ENCODE measurements at regions not wholly inside any gene's neighbourhood (a gene's known extent, or its start where the extent isn't known, plus 50 kb on each side); places are given as distances from the start of the nearest gene placed in this dataset.

- Histone ChIP-seq H3K27me3 (replicated peaks; ENCODE audit: control insufficient read depth, insufficient read depth, low read length) (no peaks in the 10 kb centered on the region), H3K4me3 (replicated peaks; ENCODE audit: low read depth, low read length) (no peak overlapping the region), H3K36me3 (ENCODE audit: control insufficient read depth, insufficient read depth, low read length) (no peaks in the 10 kb centered on the region)
- DNase-seq (ENCODE audit: extremely low read depth, insufficient read length), result no peak
- TF ChIP-seq, protein P1, sequence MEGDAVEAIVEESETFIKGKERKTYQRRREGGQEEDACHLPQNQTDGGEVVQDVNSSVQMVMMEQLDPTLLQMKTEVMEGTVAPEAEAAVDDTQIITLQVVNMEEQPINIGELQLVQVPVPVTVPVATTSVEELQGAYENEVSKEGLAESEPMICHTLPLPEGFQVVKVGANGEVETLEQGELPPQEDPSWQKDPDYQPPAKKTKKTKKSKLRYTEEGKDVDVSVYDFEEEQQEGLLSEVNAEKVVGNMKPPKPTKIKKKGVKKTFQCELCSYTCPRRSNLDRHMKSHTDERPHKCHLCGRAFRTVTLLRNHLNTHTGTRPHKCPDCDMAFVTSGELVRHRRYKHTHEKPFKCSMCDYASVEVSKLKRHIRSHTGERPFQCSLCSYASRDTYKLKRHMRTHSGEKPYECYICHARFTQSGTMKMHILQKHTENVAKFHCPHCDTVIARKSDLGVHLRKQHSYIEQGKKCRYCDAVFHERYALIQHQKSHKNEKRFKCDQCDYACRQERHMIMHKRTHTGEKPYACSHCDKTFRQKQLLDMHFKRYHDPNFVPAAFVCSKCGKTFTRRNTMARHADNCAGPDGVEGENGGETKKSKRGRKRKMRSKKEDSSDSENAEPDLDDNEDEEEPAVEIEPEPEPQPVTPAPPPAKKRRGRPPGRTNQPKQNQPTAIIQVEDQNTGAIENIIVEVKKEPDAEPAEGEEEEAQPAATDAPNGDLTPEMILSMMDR (IDR thresholded peaks at IDR 0.05; ENCODE audit: insufficient read depth, low read length, poor library complexity, severe bottlenecking), result no peak
These were observed 676.1 kb upstream of the CELF4 start for GRCh38 chr18:38241736-38242135.

DNA sequence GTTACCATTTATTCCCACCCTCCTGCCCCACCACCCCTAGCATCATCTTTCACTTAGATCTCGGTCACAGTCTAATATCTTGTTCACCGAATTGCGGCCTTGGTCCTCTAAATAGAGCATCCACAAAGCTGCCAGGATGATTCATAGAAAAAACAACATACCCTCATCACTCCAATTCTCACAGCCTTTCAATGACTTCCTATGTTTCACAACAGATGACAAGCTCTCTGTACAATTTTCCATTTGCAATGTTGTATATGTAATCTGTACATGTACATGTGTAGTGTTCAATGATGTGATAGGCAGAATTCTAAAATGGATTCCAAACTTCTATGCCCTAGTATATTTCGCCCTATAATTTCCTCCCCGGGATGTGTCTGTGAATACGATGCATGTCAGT, 675.6 kb upstream of the CELF4 start:
- H3K4me3 ChIP-seq (replicated peaks; ENCODE audit: low read depth, low read length), result no peak overlapping the region
- TF ChIP-seq, protein P1 (IDR thresholded peaks at IDR 0.05; ENCODE audit: insufficient read depth, low read length, poor library complexity, severe bottlenecking), result no peak
- no peak for DNase-seq (ENCODE audit: extremely low read depth, insufficient read length)
- H3K27me3 ChIP-seq (replicated peaks; ENCODE audit: control insufficient read depth, insufficient read depth, low read length), result no peaks in the 10 kb centered on the region
- H3K36me3 ChIP-seq (ENCODE audit: control insufficient read depth, insufficient read depth, low read length), result no peaks in the 10 kb centered on the region

DNA sequence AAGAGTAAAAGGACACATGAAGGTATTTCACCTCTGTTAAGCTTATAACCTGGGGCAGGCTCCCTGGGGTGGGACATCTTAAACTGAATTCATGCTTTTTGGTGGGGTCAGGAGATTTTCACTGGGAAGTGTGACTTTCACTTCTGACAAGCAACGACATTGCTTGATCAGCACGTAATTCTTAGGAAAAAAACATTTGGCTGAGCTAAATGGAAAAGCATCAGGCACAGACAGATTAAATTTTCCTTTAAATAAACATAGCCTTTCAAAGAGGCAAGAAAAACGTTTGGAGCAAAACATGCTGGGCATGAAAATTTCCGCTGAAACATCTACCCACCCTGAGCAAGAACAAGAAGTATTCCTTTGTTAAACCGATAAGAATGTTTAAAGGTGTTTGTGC, 674.0 kb upstream of the CELF4 start:
- Histone ChIP-seq H3K27me3 (replicated peaks; ENCODE audit: control insufficient read depth, insufficient read depth, low read length) (no peaks in the 10 kb centered on the region), H3K36me3 (ENCODE audit: control insufficient read depth, insufficient read depth, low read length) (no peaks in the 10 kb centered on the region), H3K4me3 (replicated peaks; ENCODE audit: low read depth, low read length) (no peak overlapping the region)
- TF ChIP-seq, protein P1 (IDR thresholded peaks at IDR 0.05; ENCODE audit: insufficient read depth, low read length, poor library complexity, severe bottlenecking), result no peak
- DNase-seq (ENCODE audit: extremely low read depth, insufficient read length), result no peak

- TF ChIP-seq, protein P1 (IDR thresholded peaks at IDR 0.05; ENCODE audit: insufficient read depth, low read length, poor library complexity, severe bottlenecking), result no peak
- Histone ChIP-seq H3K36me3 (ENCODE audit: control insufficient read depth, insufficient read depth, low read length) (no peaks in the 10 kb centered on the region), H3K4me3 (replicated peaks; ENCODE audit: low read depth, low read length) (no peak overlapping the region), H3K27me3 (replicated peaks; ENCODE audit: control insufficient read depth, insufficient read depth, low read length) (no peaks in the 10 kb centered on the region)
- no peak for DNase-seq (ENCODE audit: extremely low read depth, insufficient read length)
These were observed 672.2 kb upstream of the CELF4 start for GRCh38 chr18:38237796-38238195.

DNA sequence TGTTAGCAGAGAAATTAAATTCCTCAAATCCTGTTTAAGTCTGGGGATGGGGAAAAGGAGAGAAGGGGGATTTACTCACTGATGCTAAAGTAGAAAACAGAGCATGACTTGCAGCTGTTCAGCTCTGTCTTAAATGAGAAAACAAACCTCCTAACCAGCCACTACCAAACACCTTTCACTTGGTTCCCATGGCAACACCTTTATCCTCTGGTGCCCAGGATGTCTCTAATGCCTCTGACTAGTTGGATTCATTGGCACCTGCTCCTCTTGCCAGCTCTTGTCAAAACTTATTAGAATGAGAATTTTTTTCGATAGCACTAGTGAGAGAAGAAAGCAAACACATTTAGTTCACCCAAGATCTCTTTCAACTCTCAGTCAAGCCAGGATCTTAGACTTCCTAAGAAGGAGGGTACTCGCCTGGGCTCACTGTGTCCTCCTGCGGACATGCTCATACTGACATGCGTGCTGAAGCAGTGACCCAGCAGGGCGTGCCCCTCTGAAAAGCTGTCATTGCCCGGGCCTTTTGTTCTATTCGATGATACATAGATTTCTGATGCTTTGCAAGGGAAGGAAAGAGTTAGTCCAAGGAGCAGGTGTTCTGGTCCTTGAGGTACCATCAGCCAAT, 656.0 kb upstream of the CELF4 start:
- TF ChIP-seq, protein P1 (IDR thresholded peaks at IDR 0.05; ENCODE audit: insufficient read depth, low read length, poor library complexity, severe bottlenecking), result no peak
- H3K4me3 ChIP-seq (replicated peaks; ENCODE audit: low read depth, low read length), result no peak overlapping the region
- H3K36me3 ChIP-seq (ENCODE audit: control insufficient read depth, insufficient read depth, low read length), result no peaks in the 10 kb centered on the region
- no peaks in the 10 kb centered on the region for H3K27me3 ChIP-seq (replicated peaks; ENCODE audit: control insufficient read depth, insufficient read depth, low read length)
- DNase-seq (ENCODE audit: extremely low read depth, insufficient read length), result no peak

DNA sequence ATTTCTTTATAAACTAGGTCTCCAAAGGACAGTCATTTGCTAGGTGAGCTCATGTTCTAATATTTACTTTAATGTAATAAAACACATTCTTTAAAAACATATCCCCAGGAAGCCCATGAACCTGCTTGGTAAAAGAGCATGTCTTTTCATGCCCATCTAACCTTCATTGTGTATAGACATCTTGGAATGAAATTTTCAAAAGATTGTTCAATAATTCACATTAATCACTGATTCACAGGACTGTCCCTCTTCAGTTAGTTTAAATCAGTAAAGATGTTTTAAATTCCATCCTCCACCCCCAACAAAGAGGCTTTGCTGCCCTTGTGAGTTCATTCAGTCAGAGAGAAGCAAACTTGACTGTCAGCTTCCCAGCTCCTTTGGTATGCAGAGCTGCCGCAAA, 633.4 kb upstream of the CELF4 start:
- H3K27me3 ChIP-seq (replicated peaks; ENCODE audit: control insufficient read depth, insufficient read depth, low read length), result no peaks in the 10 kb centered on the region
- DNase-seq (ENCODE audit: extremely low read depth, insufficient read length), result no peak
- no peaks in the 10 kb centered on the region for H3K36me3 ChIP-seq (ENCODE audit: control insufficient read depth, insufficient read depth, low read length)

More for the DNA sequence above, 633.4 kb upstream of the CELF4 start:
- H3K4me3 ChIP-seq (replicated peaks; ENCODE audit: low read depth, low read length), result no peak overlapping the region
- TF ChIP-seq, protein P1 (IDR thresholded peaks at IDR 0.05; ENCODE audit: insufficient read depth, low read length, poor library complexity, severe bottlenecking), result no peak

All from GM06990 (cell line).